Stimulated activated CD4-positive, alpha-beta T cell treated with anti-CD3 and anti-CD28 coated beads, Interleukin-4, amount 100 ng/mL, for 24 hours (primary cell): ENCODE measurements at regions not wholly inside any gene's neighbourhood (a gene's known extent, or its start where the extent isn't known, plus 50 kb on each side); places are given as distances from the start of the nearest gene placed in this dataset.
"Not testable (repeated sequence)": the region's sequence is repeated elsewhere in the genome, so short reads cannot be mapped to it uniquely, and the experiment has no call there.

Experiments used
- DNase-seq: peaks from one replicate; pipeline ENCODE4 v3.0.0-alpha.2; 2020

DNA sequence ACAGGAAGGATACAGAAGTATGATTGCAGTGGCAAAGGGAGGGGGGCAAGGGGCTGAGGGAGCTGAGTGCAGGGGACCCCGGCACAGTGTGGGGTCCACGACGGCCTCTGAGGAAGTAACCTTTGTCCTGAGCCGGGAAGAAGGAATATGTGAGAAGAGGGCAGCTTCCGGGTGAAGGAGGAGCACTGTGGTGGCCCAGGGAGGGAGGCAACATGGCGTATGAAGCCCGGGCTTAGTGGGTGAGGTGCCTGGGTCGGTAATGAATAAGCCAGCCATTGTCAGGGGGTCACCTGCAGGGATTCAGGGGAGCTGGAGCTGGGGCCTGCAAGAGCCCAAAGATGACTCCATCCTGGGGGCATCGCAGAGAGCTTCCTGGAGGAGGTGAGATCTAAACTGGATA is 200.4 kb downstream of the FOXD2 start:
- DNase-seq, result no peak

GRCh38 chr1:47638713-47639112 is 200.9 kb downstream of the FOXD2 start:
- DNase-seq, result no peak

- DNase-seq, result no peak
Observed at GRCh38 chr1:47643306-47644211, 205.7 kb downstream of the FOXD2 start.

GRCh38 chr1:47644212-47644573 is 206.3 kb downstream of the FOXD2 start:
- DNase-seq, result no peak

DNA sequence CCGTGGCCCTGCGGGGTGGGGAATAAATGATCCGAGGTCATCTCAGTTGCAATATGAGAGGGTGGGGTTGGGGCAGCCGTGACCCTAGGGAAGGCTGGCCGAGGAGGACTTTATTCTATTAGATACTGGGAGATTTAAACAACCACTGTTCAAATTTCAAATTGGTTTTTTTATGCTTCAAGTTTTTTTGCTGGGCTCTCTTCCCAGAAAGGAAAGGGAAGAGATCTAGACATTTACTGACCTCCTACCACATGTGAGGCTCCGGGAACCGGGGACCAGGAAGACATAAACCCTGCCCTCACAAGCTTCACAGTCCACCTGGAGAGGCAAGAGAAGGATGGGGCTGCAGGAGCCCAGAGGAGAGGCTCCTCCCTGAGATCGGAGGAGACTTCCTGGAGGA is 207.3 kb downstream of the FOXD2 start:
- DNase-seq, result no peak

GRCh38 chr1:47646676-47647075 is 208.8 kb downstream of the FOXD2 start:
- no peak for DNase-seq

- DNase-seq, result no peak
Observed at GRCh38 chr1:47647327-47647845, 209.5 kb downstream of the FOXD2 start.

DNA sequence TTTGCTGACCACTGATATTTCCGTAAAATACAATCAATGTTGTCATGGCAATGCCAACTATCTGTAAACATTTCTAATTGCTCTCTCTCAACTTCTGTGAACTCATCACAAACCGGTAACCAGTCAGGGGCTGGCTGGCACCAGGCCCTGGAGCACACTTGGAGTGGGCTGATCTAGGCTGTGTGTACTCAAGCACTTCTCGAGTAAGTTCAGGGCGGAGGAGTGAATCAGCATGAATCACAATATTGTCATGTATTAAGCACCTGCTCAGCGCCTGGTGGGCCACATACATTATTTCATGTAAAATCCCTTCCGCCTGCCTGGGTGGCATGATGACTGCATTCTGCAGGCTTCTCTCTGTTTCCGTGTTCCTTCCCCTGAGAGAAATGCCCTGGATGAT is 212.4 kb downstream of the FOXD2 start:
- no peak for DNase-seq

- DNase-seq, result no peak
Observed at GRCh38 chr1:47650611-47651010, 212.8 kb downstream of the FOXD2 start.

DNA sequence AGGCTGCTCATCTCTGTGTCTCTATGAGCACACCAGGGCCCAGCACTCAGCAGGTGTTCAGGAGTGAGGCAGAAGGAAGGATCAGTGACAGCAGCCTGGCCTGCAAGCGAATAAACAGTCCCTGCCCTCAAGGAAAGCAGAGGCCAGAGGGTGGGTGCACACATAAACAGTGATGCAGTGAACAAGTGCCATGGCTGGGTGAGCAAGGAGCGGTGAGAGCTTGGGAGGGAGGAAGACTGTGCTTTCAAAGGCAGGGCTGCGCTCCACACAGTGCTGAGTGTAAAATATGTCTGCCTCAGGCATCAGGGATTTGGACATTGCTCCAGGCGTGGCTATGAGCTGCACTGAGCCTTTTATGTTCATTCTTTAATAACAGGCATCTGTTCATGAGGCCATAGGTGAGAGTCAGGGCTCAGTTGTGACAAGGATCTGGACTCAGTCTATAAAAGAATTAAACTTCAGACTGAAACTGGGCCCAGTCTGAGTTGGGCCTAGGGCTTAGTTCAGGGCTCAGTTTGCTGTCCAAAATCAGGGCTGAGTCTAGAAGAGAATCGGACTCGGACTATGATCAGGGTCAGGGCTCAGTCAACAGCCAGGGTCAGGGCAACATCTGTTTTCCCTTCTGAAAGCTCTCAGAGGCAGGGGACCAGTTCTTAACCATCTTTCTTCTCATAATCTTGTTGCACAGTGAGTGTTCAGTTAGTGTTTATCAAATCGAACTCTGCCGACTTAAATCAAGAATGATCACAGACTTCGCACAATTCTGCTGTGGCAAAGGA is 213.7 kb downstream of the FOXD2 start:
- DNase-seq, result no peak

DNA sequence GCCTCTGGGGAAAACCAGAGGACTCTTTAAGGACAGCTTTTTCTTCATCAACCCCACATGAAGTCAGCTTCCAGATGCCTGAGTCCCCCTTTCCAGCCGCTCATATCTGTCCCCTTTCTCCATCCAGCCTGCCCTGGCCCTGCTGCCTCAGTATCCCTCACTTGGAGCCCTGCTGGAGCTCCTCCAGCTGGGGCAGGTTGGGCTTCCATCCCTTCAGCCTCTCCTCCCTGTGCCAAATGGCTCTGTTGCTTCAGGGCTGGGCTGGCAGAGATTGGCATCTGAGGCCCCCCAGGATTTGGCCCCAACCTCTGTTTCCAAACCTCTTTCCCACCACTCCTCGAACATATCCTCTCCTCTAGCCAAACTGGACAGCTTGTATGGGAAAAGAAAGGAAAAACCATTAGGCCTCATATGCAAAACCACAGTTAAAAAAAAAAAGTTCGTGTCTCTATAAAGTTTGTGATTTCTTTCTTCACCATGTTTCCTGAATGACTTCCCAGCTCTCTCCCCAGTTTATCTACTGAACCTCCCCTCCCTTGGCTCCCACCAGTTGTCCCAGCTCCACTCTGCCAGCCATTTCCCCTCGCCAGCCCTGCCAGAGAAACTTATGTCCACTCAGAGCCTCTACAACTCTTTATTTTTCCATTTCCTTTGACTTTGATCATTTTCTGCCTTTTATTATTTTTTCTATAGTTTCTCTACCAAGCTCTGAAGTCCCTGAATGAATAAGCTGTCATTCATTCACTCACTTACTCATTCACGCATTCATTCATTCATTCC is 217.9 kb downstream of the FOXD2 start:
- no peak for DNase-seq

GRCh38 chr1:47656719-47657685 is 219.2 kb downstream of the FOXD2 start:
- DNase-seq, result no peak

- no peak for DNase-seq
Observed at GRCh38 chr1:47658161-47658920, 220.5 kb downstream of the FOXD2 start.

DNA sequence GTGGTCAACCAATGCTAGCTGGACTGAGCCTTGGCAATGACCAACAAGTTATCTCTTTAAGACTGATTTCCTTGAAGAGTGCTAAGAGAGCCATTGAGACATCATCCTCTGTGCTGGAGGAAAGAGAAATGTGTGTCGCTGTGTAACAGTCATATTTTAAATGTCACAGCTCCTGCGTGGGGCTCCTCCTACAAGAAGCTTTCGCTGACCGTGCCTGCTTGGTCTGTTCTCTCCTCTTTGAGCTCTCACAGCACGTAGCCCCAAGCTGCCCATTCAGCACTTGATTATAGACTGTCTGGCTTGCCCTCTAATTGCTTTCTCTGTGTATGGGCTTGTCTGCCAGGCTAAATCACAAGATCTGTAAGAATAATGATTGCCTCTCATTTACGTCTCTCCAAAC is 221.3 kb downstream of the FOXD2 start:
- no peak for DNase-seq

DNA sequence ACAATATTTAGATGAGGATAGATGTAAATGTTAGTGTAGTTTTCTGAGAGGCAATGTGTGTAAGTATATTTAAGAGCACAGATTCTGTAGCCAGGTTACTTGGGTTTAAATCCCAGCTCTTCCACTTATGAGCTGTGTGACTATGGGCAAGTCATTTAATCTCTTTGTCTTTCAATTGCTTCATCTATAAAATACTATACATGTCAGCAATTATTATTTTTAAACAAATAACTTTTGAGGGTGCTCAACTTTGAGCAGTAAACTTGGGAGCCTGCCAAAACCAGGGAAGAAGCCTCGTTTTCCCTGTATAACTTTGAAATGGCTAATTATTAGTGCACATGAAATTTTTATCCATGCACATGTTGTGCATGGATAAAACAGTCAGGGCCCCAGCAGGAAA is 222.8 kb downstream of the FOXD2 start:
- no peak for DNase-seq

DNA sequence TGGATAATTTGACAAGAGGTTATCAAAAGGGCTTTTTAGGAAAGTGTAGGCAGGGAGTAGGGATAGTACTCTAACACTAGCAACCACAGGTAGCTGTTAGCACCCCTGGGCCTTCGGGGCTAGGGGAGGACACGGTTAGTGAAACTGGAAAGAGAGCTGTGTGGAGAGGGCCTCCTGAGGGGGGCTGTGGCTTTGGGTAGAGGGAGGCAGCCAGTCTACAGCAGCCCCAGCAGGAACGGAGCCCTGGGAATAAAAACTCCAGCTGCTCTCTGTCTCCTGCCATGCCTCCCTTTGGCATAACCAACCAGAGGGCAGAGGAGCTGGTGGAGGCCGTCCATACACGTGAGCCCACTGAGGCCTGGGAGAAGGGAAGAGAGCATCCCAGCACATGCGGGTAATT is 223.2 kb downstream of the FOXD2 start:
- no peak for DNase-seq

GRCh38 chr1:47662068-47662467 is 224.2 kb downstream of the FOXD2 start:
- no peak for DNase-seq

DNA sequence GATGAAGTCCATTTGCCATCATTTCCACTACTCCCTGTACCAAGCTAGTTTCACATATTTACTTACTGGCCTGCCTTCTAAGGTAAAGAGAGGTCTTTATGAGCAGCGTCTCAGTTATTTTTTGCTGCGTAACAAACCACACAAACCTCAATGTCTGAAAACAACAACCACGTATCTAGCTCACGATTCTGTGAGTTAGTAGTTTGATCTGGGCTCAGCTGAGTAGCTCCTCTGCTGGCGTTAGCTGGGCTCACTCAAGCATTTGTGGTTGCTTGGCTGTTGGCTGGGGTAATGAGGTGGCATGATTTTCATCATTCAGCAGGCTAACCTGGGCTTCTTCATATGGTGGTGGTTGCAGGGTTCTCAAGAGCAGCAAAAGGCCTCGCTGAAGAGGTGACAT is 225.4 kb downstream of the FOXD2 start:
- no peak for DNase-seq

DNA sequence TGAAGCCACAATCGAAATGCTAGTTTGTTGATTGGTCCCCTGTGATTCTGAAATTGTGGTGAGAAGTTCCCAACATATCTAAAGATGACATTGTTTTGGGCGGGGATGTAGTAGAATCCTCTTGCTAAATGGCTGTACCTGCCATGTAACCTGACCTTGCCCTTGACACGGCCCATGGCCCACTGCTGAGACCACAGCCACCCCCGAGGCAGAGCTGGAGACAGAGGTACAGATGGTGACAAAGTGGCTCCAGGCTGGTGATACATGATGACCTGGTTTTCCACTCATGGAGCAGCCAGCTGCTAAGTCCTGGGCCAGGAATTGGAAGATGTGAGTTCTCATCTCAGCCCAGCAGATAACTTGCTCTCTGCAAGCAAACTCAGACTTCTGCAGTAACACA is 226.5 kb downstream of the FOXD2 start:
- DNase-seq, result no peak

- not testable (repeated sequence) for DNase-seq
Observed at GRCh38 chr1:47664896-47665295, 227.1 kb downstream of the FOXD2 start.

GRCh38 chr1:47669081-47669585 is 231.3 kb downstream of the FOXD2 start:
- DNase-seq, result no peak
